Suprapubic skin (tissue), 4 donors: ENCODE measurements at regions not wholly inside any gene's neighbourhood (a gene's known extent, or its start where the extent isn't known, plus 50 kb on each side); places are given as distances from the start of the nearest gene placed in this dataset.

ENCODE experiments used
- CTCF ChIP-seq, 2 donors: fragments of 200-600 bp in 1 of 2; fragments of 450-650 bp in 1 of 2; sonication (generic) in 1 of 2; IDR thresholded peaks; one replicate each; pipeline ENCODE4 v1.5.1; 2016 to 2019; ENCODE audit warnings: antibody characterized with exemption in 2 of 2, mild to moderate bottlenecking in 1 of 2, moderate library complexity in 1 of 2
- POLR2A ChIP-seq, 2 donors: fragments of 450-650 bp; IDR thresholded peaks; one replicate each; pipeline ENCODE4 v1.6.1; 2017; ENCODE audit warnings: antibody characterized with exemption in 2 of 2, mild to moderate bottlenecking in 2 of 2, moderate library complexity in 2 of 2
- POLR2AphosphoS5 ChIP-seq, 3 donors: sonication (generic); formaldehyde crosslinking; IDR thresholded peaks; one replicate each; pipeline ENCODE4 v1.6.1; 2017; ENCODE audit warnings: antibody characterized with exemption in 3 of 3

GRCh38 chr4:136573460-136573859, 958.8 kb downstream of the PCDH18 start:
- TF ChIP-seq POLR2A (IDR thresholded peaks at IDR 0.05) (no peak), CTCF (IDR thresholded peaks at IDR 0.05) (no peak), POLR2AphosphoS5 (IDR thresholded peaks at IDR 0.05) (no peak)
